ENCODE measurements at regions not wholly inside any gene's neighbourhood (a gene's known extent, or its start where the extent isn't known, plus 50 kb on each side); places are given as distances from the start of the nearest gene placed in this dataset.

DNA sequence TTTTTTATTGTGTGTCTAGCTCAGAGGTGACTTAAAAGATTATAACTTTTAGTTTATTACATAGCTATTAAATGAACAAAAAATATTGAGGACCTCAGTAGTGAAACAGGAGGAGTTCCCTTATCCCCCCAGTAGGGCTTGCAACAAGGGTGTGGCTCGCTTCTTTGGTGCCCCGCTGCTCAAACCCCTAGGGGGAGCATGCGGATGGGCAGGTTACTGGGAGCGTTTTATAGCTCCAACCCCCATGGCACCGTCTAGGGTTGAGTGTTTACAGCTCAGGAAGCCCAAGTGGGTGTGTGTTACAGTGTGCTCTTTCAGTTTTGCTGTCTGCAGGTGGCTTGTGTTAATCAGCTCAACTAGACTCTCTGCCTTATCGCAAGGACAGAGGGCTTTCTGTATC, 1513.7 kb downstream of the GRIK2 start (continued):
- TF ChIP-seq, protein P1, sequence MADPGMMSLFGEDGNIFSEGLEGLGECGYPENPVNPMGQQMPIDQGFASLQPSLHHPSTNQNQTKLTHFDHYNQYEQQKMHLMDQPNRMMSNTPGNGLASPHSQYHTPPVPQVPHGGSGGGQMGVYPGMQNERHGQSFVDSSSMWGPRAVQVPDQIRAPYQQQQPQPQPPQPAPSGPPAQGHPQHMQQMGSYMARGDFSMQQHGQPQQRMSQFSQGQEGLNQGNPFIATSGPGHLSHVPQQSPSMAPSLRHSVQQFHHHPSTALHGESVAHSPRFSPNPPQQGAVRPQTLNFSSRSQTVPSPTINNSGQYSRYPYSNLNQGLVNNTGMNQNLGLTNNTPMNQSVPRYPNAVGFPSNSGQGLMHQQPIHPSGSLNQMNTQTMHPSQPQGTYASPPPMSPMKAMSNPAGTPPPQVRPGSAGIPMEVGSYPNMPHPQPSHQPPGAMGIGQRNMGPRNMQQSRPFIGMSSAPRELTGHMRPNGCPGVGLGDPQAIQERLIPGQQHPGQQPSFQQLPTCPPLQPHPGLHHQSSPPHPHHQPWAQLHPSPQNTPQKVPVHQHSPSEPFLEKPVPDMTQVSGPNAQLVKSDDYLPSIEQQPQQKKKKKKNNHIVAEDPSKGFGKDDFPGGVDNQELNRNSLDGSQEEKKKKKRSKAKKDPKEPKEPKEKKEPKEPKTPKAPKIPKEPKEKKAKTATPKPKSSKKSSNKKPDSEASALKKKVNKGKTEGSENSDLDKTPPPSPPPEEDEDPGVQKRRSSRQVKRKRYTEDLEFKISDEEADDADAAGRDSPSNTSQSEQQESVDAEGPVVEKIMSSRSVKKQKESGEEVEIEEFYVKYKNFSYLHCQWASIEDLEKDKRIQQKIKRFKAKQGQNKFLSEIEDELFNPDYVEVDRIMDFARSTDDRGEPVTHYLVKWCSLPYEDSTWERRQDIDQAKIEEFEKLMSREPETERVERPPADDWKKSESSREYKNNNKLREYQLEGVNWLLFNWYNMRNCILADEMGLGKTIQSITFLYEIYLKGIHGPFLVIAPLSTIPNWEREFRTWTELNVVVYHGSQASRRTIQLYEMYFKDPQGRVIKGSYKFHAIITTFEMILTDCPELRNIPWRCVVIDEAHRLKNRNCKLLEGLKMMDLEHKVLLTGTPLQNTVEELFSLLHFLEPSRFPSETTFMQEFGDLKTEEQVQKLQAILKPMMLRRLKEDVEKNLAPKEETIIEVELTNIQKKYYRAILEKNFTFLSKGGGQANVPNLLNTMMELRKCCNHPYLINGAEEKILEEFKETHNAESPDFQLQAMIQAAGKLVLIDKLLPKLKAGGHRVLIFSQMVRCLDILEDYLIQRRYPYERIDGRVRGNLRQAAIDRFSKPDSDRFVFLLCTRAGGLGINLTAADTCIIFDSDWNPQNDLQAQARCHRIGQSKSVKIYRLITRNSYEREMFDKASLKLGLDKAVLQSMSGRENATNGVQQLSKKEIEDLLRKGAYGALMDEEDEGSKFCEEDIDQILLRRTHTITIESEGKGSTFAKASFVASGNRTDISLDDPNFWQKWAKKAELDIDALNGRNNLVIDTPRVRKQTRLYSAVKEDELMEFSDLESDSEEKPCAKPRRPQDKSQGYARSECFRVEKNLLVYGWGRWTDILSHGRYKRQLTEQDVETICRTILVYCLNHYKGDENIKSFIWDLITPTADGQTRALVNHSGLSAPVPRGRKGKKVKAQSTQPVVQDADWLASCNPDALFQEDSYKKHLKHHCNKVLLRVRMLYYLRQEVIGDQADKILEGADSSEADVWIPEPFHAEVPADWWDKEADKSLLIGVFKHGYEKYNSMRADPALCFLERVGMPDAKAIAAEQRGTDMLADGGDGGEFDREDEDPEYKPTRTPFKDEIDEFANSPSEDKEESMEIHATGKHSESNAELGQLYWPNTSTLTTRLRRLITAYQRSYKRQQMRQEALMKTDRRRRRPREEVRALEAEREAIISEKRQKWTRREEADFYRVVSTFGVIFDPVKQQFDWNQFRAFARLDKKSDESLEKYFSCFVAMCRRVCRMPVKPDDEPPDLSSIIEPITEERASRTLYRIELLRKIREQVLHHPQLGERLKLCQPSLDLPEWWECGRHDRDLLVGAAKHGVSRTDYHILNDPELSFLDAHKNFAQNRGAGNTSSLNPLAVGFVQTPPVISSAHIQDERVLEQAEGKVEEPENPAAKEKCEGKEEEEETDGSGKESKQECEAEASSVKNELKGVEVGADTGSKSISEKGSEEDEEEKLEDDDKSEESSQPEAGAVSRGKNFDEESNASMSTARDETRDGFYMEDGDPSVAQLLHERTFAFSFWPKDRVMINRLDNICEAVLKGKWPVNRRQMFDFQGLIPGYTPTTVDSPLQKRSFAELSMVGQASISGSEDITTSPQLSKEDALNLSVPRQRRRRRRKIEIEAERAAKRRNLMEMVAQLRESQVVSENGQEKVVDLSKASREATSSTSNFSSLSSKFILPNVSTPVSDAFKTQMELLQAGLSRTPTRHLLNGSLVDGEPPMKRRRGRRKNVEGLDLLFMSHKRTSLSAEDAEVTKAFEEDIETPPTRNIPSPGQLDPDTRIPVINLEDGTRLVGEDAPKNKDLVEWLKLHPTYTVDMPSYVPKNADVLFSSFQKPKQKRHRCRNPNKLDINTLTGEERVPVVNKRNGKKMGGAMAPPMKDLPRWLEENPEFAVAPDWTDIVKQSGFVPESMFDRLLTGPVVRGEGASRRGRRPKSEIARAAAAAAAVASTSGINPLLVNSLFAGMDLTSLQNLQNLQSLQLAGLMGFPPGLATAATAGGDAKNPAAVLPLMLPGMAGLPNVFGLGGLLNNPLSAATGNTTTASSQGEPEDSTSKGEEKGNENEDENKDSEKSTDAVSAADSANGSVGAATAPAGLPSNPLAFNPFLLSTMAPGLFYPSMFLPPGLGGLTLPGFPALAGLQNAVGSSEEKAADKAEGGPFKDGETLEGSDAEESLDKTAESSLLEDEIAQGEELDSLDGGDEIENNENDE (IDR thresholded peaks at IDR 0.05; ENCODE audit: insufficient replicate concordance, low read length) = no peak
- no peak for TF ChIP-seq EP300 (IDR thresholded peaks at IDR 0.05; ENCODE audit: borderline replicate concordance in 1 of 2, low read depth in 2 of 2, low read length in 2 of 2)
- peak; percentile 30 to 42; a peak in 3 of 4 replicates for TF ChIP-seq RAD21 (IDR thresholded peaks at IDR 0.05 in 1 of 2, conservative IDR thresholded peaks at IDR 0.05 in 1 of 2; ENCODE audit: low read depth in 2 of 2, low read length in 2 of 2)
- no peak for TF ChIP-seq TBP (IDR thresholded peaks at IDR 0.05; ENCODE audit: low read depth, low read length)
- TF ChIP-seq, protein P2, sequence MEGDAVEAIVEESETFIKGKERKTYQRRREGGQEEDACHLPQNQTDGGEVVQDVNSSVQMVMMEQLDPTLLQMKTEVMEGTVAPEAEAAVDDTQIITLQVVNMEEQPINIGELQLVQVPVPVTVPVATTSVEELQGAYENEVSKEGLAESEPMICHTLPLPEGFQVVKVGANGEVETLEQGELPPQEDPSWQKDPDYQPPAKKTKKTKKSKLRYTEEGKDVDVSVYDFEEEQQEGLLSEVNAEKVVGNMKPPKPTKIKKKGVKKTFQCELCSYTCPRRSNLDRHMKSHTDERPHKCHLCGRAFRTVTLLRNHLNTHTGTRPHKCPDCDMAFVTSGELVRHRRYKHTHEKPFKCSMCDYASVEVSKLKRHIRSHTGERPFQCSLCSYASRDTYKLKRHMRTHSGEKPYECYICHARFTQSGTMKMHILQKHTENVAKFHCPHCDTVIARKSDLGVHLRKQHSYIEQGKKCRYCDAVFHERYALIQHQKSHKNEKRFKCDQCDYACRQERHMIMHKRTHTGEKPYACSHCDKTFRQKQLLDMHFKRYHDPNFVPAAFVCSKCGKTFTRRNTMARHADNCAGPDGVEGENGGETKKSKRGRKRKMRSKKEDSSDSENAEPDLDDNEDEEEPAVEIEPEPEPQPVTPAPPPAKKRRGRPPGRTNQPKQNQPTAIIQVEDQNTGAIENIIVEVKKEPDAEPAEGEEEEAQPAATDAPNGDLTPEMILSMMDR (IDR thresholded peaks at IDR 0.05; ENCODE audit: control extremely low read depth in 1 of 3, insufficient read depth in 1 of 3, low read depth in 1 of 3, low read length in 3 of 3) = peak; percentile 35 to 78 (median 57)
- TF ChIP-seq NRF1 (IDR thresholded peaks at IDR 0.05; ENCODE audit: low read depth, low read length) = no peak
- no peak for TF ChIP-seq NANOG (IDR thresholded peaks at IDR 0.05; ENCODE audit: insufficient read depth, low read depth, low read length, poor library complexity, severe bottlenecking)
- no peak for TF ChIP-seq POLR2A (IDR thresholded peaks at IDR 0.05; ENCODE audit: control extremely low read depth in 1 of 2, low read depth in 2 of 2, low read length in 2 of 2)
- no peak for TF ChIP-seq POU5F1 (IDR thresholded peaks at IDR 0.05; ENCODE audit: low read depth, low read length)

Measured in H1 (cell line).